ENCODE measurements at regions not wholly inside any gene's neighbourhood (a gene's known extent, or its start where the extent isn't known, plus 50 kb on each side); places are given as distances from the start of the nearest gene placed in this dataset.
"Not testable (repeated sequence)": the region's sequence is repeated elsewhere in the genome, so short reads cannot be mapped to it uniquely, and the experiment has no call there.

GRCh38 chr2:105655723-105656606, 88.7 kb upstream of the NCK2 start:
- not testable (repeated sequence) for TF ChIP-seq CTCF (optimal IDR thresholded peaks at IDR 0.05 in 1 of 3, IDR thresholded peaks at IDR 0.05 in 1 of 3, conservative IDR thresholded peaks at IDR 0.05 in 1 of 3; ENCODE audit: extremely low read depth in 1 of 3, insufficient read depth in 2 of 3, low read length in 3 of 3); EZH2 (IDR thresholded peaks at IDR 0.05; ENCODE audit: low read length)

Measured in keratinocyte (primary cell).